ENCODE measurements at regions not wholly inside any gene's neighbourhood (a gene's known extent, or its start where the extent isn't known, plus 50 kb on each side); places are given as distances from the start of the nearest gene placed in this dataset.

DNA sequence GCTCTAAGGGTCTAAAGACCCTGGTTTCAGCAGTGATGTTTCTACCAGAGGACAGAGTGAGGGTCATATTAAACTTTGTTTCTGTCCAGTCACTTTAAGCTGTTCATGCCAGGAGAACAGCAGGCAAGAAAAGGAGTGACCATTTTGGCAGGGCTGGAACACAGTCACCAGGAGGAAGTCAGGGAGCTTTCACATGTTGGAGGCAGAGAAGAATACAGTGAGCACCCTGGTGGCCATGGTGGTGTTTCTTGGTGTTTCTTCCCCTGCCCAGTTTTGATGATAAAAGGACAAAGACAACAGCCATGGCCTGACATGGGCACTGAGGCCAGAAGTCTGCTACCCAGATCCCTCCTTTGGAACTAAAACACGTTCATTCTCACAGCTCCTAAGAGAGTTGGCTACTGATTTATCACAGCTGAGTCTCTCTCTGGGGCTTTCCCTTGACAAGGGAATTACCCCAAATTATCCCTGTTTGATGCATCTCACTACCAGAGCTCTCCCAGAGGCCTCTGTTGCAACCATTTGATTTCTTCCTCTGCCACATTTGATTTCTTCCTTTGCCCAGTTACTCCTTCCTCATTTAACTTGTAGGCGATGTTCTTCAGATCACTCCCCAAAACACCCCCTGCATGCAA lies 106.4 kb upstream of the NWD2 start:
- no peaks in the 10 kb centered on the region for H3K27me3 ChIP-seq
- intact Hi-C loops (cut with DNase I; ENCODE audit: low total_unique reads): no loop called here
- H3K36me3 ChIP-seq: no peaks in the 10 kb centered on the region
- DNase-seq: no peak
- no peak overlapping the region for H3K27ac ChIP-seq
- H3K4me1 ChIP-seq: no peaks in the 10 kb centered on the region
- TF ChIP-seq, protein P1, sequence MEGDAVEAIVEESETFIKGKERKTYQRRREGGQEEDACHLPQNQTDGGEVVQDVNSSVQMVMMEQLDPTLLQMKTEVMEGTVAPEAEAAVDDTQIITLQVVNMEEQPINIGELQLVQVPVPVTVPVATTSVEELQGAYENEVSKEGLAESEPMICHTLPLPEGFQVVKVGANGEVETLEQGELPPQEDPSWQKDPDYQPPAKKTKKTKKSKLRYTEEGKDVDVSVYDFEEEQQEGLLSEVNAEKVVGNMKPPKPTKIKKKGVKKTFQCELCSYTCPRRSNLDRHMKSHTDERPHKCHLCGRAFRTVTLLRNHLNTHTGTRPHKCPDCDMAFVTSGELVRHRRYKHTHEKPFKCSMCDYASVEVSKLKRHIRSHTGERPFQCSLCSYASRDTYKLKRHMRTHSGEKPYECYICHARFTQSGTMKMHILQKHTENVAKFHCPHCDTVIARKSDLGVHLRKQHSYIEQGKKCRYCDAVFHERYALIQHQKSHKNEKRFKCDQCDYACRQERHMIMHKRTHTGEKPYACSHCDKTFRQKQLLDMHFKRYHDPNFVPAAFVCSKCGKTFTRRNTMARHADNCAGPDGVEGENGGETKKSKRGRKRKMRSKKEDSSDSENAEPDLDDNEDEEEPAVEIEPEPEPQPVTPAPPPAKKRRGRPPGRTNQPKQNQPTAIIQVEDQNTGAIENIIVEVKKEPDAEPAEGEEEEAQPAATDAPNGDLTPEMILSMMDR (IDR thresholded peaks at IDR 0.05): no peak
- no peaks in the 10 kb centered on the region for H3K9me3 ChIP-seq
- no peak overlapping the region for H3K4me3 ChIP-seq

DNA sequence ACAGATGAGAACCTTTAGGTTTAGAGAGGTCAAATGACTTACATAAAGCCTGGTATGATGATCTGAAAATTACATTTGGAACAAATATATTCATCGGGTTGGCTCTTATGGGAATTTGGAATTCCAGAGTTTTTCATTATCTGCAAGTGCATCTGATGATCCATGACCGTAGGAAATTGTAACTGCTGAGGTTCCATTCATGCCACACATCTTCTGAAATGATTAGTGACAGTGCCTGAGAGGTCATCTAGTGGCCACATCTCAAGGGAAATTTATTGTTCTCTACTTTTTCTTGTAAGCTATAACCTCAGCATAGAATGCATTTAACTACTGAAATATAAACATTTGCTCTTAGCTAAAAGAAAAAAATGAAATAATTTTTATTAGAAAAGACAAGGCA lies 105.8 kb upstream of the NWD2 start:
- DNase-seq: no peak
- TF ChIP-seq, protein P1 (IDR thresholded peaks at IDR 0.05): no peak
- Histone ChIP-seq H3K9me3 (no peaks in the 10 kb centered on the region), H3K4me1 (no peaks in the 10 kb centered on the region), H3K27ac (no peak overlapping the region), H3K27me3 (no peaks in the 10 kb centered on the region), H3K36me3 (no peaks in the 10 kb centered on the region), H3K4me3 (no peak overlapping the region)
- intact Hi-C loops (cut with DNase I; ENCODE audit: low total_unique reads): no loop called here

DNA sequence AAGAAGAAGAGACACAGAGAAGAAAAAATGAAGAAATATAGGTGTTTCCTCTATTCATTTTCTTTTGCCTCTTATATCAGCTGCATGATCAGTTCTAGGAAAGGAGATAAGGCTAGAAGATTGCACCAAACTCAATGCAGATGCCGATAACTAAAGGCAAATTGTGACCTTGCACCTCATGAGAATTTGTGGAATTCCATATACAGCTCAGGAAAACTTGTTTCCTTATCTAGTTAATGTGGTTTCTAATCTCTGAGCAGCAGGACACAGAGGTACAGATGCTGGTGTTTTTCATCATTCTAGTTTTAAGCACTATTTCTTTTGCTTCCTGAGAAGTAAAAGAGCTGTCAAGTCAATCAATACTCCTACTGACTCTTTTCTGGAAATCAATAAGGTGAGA lies 104.6 kb upstream of the NWD2 start:
- Histone ChIP-seq H3K4me1 (no peaks in the 10 kb centered on the region), H3K4me3 (no peak overlapping the region), H3K9me3 (no peaks in the 10 kb centered on the region), H3K27me3 (no peaks in the 10 kb centered on the region), H3K36me3 (no peaks in the 10 kb centered on the region), H3K27ac (no peak overlapping the region)
- DNase-seq: no peak
- intact Hi-C loops (cut with DNase I; ENCODE audit: low total_unique reads): no loop called here
- TF ChIP-seq, protein P1 (IDR thresholded peaks at IDR 0.05): no peak

DNA sequence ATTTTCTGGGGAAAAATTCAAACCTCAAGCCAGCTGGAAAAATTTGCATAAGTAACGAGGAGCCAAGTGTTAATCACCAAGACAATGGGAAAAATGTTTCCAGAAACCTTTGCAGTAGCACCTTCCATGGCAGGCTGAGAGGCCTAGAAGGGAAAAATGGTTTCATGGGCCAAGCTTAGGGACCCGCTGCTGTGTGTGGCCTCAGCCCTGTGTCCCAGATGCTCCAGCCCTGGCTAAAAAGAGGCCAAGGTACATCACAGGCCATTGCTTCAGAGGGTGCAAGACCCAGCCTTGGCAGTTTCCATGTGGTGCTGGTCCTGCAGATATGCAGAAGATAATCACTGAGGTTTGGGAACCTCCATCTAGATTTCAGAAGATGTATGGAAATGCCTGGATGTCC lies 98.3 kb upstream of the NWD2 start:
- no peaks in the 10 kb centered on the region for H3K27me3 ChIP-seq
- TF ChIP-seq, protein P1 (IDR thresholded peaks at IDR 0.05): no peak
- H3K27ac ChIP-seq: no peak overlapping the region
- intact Hi-C loops (cut with DNase I; ENCODE audit: low total_unique reads): no loop called here
- H3K9me3 ChIP-seq: no peaks in the 10 kb centered on the region
- no peak for DNase-seq
- no peaks in the 10 kb centered on the region for H3K36me3 ChIP-seq
- no peak overlapping the region for H3K4me3 ChIP-seq
- H3K4me1 ChIP-seq: no peaks in the 10 kb centered on the region

DNA sequence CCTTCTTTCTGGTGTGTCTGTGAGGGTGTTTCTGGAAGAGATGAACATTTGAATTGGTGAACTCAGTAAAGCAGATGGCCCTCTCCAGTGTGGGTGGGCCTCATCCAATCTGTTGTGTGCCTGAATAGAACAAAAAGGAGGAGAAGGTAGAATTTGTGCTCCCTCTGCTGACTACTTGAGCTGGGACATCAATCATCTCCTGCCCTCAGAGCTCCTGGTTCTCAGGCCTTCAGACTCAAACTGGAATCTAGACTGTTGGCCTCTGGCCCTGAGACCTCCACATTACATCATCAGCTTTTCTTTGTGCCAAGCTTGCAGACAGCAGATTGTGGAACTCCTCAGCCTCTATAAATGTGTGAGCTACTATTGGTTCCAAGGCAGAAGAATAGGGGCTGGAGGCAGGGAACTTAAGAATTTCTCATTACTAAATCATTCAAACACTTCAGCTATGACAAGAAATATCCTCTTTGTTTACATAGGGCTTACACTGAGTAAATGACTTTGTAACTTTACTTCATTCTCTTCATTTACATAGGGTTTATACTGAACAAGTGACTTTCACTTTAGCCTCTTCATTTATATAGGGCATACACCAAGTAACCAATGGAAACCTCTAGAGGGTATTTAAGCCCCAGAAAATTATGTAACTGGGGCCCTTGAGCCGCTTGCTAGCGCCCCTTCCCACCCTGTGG lies 86.9 kb upstream of the NWD2 start:
- TF ChIP-seq, protein P1 (IDR thresholded peaks at IDR 0.05): no peak
- no peak overlapping the region for H3K27ac ChIP-seq
- no peaks in the 10 kb centered on the region for H3K36me3 ChIP-seq
- intact Hi-C loops (cut with DNase I; ENCODE audit: low total_unique reads): no loop called here
- DNase-seq: no peak
- no peaks in the 10 kb centered on the region for H3K27me3 ChIP-seq
- H3K4me1 ChIP-seq: no peaks in the 10 kb centered on the region
- no peak overlapping the region for H3K4me3 ChIP-seq
- no peaks in the 10 kb centered on the region for H3K9me3 ChIP-seq
